ENCODE measurements at regions not wholly inside any gene's neighbourhood (a gene's known extent, or its start where the extent isn't known, plus 50 kb on each side); places are given as distances from the start of the nearest gene placed in this dataset.

GRCh38 chr22:49012712-49013395, 814.8 kb downstream of the BRD1 start:
- no peak for TF ChIP-seq EP300 (IDR thresholded peaks at IDR 0.05)
- TF ChIP-seq POLR2A (IDR thresholded peaks at IDR 0.05): no peak
